HuH-7 (cell line): ENCODE measurements at regions not wholly inside any gene's neighbourhood (a gene's known extent, or its start where the extent isn't known, plus 50 kb on each side); places are given as distances from the start of the nearest gene placed in this dataset.
A peak's percentile ranks its signal among the peaks of the same experiment; 100 is the strongest.

Experiments used
- DNase-seq: peaks from one replicate; pipeline ENCODE4 v3.0.0; 2011; ENCODE audit warnings: low spot score

DNA sequence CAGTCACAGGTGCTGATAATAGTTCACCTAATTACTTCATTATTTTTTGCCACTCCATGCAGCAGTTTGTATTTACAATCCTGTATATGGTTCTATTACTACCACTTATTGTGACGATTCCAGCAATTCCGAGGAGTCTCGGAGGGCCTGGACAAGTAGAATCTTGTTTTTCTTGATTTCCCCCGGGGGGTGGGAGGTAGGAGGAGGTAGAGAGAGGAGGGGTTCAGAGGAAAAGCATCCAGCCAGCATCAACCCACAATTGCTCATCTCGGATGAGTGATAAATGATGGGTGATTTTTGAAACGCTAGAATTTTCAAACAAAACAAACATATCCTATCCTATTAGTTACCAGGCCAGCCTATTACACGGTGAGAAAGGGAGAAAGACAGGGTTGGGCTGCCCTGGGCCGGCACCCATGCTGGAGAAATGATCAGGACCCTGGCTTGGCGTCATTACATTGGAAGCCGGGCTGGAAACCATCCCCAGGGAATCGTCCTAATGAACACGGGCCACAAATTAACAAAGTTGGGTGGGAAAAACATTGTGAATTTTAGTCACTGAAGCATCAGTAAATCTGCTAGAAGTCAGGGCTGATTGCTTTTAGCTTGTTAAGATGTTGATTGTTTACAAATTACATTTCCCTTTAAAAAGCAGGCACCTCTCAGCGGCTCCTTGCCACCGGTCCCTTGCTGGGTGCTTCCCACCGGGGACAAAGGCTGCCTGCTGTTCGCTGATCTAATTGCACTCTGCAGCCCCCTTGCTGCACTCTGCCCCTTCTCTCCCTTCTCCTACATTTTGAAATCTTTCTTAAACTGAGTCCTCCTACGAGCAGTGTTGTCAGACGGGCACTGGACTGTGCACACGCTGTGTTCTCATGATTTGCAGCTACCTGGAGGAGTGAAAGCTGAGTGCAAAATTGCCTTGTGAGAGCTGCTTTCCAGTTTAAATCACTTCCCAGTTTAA lies 95.5 kb downstream of the FAM204A start:
- DNase-seq: no peak

DNA sequence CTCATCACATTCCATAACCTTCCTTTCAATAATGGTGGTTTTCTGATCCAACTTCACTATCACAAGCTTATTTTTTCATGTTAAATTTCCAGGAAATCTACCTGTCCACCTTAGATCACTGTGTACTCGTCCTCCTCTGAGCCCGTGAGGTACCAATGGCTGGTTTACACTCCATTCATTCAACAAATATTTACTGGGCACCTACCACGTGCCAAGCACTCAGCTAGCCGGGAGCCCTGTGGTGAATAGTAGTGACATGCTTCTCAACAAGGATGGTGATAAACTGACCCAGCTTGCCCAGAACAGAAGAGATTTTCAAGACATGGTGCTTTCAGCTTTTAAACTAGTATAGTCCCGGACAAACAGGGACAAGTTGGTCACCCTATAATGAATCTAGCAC lies 98.2 kb downstream of the FAM204A start:
- DNase-seq: no peak

DNA sequence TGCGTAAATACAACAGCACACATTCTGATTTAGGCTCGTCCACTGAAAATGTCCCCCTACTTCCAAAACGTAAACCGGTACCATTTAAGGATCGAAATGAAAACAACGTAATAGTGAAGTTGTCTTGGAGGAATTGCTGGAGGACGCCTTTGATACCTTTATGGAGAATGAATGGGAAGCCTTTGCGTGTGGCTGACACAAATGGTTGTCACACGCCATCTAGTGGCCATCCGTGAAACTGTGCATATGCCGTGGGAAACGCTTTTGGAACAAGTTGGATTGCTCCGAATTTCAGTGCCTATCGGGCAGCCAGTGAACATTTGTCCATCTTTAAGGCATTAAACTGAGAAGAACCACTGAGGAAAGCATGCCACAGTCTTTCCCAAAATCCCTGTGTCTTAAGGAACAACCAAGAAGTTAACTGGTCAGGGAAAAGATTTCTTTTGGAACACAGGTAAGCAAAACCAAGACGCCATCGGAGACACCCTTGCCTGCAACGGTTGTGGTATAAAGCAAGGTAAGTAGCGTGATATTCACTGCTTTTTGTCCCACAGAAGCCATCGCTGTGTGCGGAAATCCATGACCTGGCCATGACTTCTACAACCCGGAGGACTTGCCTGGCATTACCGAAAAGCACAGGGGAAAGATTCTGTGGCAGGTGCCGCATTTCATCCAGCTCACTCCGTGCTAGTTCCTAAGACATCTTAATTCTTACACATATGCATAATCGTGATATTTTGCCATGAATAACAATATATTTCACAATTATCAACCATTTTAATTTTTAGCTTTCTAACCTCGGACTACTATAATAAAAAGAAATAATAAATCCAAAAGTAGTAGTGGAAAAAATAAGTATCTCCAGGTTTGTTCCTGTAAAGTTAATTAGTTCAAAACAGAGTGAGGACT lies 100.6 kb downstream of the FAM204A start:
- DNase-seq: peak; percentile 32

DNA sequence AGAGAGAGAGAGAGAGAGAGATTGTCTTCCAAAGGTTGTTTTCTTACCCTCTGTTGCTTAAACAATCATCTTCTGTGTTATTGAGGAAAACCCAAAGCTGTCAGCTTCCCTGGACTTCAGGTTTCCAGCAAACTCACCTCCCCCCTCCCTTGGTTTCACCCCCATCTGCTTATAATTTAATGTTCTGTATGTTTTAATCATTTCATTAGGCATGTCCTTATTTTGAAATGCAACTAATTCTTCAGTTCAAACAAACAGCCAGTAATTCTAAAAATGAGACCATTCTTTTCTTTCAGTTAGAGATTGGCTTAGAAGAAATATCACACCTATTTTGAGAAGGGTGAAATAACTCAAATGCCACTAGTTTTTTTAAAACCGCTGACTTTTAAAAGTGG lies 102.9 kb downstream of the FAM204A start:
- DNase-seq: no peak

DNA sequence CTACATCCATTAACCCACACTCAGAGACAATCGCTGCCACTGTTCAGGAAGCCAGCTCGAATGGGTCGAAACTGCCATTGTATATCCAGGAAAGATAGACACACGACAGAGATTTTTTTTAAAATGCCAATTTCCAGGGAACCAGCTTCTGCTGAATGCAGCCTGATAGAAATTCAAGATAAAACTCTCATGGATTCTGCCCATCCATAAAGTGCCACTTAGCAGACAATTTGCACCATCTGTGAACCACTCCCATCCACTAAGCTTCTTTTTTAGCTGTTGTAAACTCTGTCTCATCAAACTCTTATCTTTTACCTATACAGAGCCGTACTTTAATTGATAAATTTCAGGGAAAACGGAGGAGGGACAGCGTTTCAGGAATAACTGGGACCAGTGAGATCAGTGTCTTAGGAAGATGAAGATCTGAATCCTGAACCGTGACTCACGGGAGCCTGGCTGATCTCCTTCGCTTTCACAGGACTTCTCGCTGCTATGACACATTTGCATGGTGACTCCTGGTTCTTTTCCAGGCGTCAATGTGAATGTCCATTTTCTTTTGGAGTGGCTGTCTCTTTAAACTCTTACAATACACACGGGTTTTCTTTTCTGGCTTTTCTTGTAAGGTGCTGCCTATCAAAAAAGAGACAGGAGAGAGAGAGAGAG lies 103.4 kb downstream of the FAM204A start:
- DNase-seq: no peak

DNA sequence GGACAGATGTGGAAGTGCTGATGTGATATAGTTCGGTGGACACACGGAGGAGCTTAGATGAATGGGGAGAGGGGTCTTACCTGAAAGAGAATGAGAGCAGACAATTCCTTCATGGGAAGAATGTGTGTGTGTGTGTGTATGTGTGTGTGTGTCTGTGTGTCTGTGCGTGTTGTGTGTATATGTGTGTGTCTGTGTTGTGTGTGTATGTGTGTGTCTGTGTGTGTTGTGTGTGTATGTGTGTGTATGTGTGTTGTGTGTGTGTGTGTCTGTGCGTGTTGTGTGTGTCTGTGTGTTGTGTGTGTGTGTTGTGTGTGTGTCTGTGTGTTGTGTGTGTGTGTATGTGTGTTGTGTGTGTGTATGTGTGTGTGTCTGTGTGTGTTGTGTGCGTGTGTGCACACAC lies 104.2 kb downstream of the FAM204A start:
- DNase-seq: no peak

DNA sequence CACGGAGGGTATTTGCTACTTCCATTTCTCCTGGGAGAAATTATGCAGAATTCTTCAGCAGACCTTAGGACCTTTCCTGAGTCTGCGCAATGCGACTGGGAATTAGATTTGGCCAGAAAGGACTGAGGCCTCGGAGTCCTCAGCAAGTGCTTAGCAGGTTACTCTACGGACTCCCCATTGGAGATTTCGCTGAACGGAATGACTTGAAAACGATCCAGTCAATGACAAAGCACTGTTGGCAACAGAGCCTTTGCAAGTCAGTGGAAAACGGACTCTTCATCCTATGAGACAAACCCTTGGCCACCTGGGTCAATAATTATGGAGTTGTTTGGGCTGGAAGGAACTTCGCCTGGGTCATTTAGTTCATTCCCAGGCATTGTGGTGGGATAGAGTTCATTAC lies 107.4 kb downstream of the FAM204A start:
- no peak for DNase-seq

DNA sequence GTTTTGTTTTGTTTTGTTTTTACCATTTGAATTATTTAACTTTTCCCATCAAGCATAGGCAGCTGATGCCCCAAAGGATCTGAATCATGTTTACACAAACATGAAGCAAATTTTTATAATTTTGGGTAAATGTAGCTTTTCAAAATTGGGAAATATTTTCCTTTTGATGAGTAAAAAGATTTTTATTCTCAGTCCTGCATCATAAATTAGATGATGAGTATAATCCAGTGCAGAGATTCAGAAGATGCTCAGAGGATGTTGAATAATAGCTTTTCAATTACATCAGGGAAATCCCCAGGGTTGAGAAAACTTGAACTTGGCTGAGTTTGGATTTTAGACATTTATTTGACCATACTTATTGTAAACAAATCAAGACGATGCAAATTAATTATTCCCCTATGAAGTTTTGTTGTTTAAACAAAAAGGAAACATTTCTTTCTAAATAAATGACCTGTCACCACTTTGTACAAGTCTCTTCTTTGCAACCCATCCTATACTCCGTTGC lies 121.7 kb downstream of the FAM204A start:
- DNase-seq: no peak

DNA sequence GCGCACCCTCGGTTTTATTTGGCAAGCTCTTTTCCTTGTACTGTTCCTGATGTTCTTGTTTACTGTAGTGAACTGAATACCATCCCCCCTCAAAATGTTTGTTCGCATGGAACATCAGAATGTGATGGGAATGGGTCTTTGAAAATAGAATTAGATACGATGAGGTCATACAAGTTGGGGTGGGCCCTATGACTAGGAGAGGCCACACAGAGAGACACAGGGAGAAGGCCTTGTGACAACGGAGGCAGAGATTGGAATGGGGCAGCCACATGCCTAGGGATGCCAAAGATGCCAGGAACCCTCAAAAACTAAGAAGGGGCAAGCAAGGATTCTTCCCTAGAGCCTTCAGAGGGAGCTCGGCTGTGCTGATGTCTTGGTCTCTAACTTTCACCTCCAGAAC lies 123.6 kb downstream of the FAM204A start:
- no peak for DNase-seq

DNA sequence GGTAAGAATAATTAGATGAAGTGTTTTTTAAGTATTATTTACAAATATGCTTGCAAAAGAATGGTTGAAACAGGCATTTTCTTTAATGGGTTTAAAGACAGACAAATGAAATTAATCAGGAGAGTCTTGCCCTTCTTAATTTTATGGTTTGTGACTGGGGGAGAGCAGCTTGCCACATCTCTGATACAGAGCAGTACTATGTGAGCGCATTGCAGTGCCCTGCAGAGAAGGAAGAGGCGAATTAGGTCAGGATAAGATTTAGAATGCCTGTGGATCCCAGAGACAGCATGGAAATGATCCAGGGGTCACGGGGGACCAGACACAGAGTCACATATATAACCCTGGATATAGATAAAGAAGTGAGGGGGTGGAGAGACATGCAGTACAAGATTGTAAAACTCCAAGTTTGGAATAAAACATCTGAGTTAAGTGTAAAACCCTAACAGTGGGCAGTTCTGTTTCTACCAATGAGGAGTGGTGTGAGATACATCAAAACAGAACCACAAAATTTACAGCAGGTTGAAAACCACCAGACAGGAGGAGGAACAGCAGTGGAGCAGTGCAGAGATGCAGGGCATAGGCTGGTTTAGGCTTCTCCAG lies 125.5 kb downstream of the FAM204A start:
- DNase-seq: no peak

DNA sequence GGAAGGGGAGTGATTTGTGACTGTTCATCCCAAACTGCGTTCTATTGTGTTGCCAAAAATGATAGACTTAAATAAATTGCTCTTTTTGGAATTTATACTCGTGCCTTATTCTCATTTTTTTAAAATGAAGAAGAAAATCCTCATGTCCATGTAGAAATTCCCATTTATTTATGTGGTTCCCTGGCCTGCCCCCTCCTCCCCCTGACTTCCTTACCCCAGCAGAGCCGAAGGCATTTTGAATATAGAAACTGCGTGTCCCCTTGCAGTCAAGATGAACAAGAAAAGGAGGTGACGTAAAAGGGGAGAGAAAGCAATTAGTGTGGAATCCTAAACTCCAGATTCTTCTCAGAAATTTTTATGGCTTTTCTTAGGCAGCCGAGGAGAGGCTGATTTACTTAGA lies 126.1 kb downstream of the FAM204A start:
- DNase-seq: no peak

DNA sequence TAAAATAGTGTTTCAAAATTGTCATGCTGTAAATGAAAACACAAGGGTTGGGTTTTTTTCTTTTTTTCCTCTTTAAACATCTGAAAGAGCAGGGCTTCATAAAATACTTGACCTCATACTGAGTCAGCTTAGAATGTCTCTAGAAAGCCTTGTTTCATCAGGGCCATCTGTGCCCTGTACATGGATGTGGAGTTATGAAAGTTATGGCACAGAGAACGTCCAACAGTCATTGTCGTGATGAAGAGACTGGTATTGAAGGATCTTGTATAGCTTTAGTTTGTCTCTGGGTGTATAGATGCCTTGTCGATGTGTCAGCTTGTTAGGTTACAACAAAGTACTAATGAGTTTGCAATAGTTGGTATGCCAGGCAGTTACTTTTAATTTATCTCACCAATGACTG lies 127.3 kb downstream of the FAM204A start:
- DNase-seq: no peak

DNA sequence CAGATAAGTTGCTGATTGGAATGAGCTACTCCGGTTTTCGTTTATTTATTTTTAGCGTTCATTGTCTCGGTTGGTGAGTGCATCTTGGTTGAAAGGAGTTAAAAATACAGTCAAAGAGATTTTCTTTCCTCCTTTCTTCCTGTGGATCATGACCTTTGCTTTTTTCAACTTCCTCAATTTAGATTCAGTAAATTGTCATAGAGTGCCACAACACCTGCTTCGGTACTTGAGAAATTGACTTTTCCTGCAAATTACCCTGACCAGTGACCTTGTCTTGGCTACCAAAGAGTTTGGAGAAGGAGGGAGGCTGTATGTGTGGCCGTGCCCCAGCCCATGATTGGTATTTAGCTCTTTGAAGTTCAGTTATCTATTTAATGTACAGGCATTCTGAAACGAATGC lies 128.7 kb downstream of the FAM204A start:
- DNase-seq: no peak

DNA sequence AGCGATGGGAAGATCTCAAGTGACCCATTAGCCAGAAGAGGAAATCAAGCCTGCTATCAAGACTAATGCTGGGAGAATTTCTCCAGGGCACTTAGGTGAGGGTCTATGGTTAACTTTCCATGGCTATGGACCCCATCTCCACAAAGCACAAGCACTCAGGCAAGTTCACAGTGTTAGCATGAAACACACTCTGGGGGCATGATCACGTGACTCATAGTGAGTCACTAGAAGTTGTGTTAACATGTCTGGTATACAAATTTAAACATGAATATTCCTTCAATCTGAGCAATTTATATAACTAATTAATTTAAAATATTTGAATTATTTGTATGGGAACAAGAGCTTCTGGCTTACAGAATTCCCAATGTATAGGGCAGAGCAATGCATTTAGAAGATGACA lies 131.8 kb downstream of the FAM204A start:
- no peak for DNase-seq

DNA sequence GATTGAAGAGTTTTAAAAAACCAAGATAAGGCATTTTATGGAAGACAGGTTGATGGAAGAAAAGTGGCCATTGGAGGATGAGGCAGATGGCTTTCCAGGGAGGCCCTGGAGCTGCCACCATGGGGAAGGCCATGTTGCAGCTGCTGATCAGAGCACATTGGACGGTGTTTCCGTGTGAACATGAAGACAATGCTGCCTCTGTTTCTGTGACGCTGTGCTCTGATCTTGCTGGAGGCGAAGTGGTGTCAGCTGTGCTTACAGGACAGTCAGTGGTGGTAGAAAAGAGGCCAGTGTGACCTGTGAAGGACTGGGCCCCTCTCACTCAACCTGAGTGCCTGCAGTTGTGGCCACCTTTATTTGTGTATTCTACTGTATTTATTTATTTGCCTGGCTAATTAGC lies 132.9 kb downstream of the FAM204A start:
- peak; percentile 6 for DNase-seq

DNA sequence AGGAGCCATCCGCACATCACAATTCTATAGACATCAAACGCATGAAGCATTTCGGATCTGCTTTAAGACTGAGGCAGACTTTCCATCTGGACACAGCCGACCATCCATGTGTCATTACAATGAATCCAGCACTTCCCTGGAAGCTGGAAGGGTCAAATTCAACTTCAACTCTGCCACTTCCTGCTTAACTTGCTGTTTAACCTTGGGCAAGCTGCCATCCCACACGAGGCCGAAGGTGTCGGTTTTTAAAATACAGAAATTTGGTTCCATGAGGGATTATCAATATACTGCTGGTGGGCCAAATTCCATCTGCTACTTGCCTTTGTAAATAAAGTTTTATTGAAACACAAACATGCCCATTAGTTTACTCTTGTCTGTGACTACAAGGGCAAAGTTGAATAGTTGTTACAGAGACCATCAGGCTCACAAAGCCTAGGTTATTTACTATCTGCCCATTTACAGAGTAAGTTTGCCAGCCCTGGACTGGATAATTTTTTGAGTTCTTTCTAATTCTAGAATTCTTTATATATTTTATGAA lies 134.6 kb downstream of the FAM204A start:
- no peak for DNase-seq

DNA sequence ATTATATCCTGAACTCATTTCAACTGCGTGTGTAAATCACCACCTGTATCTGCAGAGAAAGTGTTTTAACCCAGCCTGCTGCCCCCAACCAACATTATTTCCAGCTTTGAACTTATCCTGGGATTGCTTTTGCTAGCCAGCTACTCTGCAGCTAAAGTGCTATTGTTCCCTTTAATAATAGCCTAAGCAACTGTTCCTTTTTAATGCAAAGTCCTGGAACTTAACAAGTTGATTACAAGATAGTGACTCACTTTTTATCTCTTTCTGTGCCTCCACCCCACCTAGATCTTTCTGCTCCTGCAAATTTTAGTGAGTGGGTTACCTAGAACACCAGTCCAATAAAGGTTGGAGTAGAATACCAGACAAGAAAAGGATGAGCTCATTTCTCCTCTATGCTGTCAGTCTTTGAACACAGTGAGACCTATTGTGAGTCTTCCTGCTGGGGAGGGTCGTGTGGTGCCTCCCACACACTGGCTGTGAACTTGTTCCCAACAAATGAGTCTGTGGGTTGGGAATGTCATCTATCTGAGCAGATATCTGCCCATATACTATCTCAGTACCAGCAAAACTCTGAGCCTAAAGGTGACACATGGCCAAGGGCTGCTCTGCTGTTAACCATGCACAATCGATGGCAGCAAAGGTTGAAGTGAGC lies 137.7 kb downstream of the FAM204A start:
- DNase-seq: no peak

DNA sequence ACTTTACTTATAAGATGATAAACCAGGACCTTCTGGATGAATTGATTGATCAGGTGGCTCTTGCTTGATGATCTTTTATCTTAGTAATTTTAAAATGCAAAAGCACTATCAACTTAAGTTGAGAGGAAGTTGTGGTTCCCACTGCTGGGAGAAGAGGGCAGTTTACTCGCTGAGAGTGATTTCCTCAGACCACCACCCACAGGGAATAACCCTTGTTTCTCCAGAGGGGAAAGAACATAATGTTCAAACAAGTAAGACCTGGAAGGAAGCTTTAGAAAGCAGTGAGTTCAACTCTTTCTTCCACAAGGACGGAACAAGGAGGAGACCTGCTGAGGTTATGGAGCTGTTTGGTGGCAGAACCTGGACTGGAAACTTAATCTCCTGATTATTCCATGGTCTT lies 138.7 kb downstream of the FAM204A start:
- DNase-seq: no peak

DNA sequence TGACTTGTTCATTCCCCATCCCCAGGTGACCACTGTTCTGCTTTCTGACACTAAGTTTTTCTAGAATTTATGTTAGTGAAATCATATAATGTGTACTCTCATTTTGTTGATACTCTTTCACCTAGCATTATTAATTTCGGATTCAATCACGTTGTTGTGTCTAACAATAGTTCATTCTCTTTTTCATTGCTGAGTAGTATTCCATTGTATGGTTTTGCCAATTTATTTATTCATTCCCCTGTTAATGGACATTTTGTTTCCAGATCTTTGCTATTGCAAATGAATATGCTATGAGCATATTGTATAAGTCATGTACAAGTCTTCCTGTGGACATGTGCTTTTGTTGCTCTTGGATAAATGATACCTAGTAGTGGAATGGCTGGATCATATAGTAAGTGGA lies 146.4 kb downstream of the FAM204A start:
- DNase-seq: no peak

DNA sequence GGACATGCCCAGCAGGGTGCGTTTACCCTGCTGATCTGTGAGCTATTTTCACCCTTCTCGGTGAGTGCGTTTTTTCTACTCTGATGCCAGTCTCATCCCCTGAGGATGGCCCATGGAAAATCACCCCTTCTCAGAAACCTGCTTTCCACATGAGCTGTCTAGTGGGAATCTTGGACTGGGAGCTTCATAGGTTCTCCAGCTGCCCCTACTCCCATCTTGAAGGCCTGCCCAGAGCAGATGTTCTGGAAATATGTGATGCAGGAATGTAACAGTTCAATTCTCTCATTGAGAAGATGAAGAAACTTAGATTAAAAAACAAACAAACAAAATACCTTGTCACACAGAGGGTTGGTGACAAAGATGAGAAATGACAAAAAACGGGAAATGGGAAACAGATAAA lies 146.9 kb upstream of the RAB11FIP2 start:
- no peak for DNase-seq

DNA sequence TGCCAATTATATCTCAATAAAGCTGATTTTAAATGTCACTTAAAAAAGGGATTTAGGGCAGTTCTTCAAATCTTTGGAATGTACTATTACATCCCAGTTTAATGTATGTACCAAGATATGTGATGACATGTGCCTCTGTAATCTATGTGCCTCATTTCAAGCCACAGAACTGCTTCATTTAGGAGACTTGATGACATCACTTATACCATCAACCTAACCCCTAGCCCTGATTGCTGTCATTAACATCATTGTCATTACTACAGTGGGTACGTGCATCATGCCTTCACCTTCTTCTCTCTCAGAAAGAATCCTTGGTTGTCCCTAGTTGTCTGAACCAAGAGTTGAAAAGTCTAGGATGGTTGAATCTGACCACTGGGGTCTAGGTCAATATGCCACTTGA lies 134.3 kb upstream of the RAB11FIP2 start:
- DNase-seq: no peak
